ENCODE measurements at regions not wholly inside any gene's neighbourhood (a gene's known extent, or its start where the extent isn't known, plus 50 kb on each side); places are given as distances from the start of the nearest gene placed in this dataset.

GRCh38 chrX:22325096-22325495 lies 52.4 kb downstream of the CBLL2 start:
- no peak for DNase-seq
- no peak for ATAC-seq

DNA sequence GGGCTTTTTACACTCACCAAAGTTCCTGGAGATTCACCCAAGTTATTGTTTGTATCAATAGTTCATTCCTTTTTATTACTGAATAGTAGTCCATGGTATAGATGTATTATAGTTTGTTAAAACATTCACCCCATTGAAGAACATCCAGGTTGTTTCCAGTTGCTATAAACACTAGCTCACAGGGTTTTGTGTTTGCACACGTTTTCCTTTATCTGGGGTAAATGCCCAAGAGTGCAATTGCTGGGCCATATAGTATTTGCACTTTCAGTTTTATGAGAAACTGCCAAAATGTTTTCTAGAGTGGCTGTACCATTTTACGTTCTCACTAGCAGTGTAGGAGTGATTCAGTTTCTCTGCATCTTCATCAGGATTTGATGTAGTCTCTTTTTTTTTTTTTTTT lies 57.1 kb downstream of the CBLL2 start:
- no peak for DNase-seq
- no peak for ATAC-seq

DNA sequence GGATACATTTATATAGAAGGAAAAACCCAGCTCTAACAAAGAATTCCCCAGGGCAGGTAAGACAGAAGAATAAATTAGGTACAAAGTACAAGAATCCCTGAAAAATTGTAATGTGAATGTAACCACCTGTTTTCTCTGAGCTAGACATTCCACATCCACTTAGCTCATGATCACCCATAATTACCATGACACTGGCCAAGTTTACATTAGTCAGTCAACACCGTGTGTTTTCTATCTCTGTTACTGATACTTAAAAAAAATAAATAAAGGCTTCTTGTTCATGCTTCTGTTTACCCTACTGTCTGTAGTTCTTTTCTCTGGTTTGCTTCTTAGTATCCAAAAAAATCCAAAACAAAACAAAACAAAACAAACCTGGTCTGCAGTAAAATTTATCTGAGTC lies 66.0 kb downstream of the CBLL2 start:
- no peak for DNase-seq
- no peak for ATAC-seq

GRCh38 chrX:22339459-22339858 lies 66.7 kb downstream of the CBLL2 start:
- DNase-seq (no peak), ATAC-seq (no peak)

GRCh38 chrX:22340022-22340616 lies 67.4 kb downstream of the CBLL2 start:
- ATAC-seq (no peak), DNase-seq (no peak)

GRCh38 chrX:22343192-22343591 lies 70.5 kb downstream of the CBLL2 start:
- ATAC-seq (no peak), DNase-seq (no peak)

DNA sequence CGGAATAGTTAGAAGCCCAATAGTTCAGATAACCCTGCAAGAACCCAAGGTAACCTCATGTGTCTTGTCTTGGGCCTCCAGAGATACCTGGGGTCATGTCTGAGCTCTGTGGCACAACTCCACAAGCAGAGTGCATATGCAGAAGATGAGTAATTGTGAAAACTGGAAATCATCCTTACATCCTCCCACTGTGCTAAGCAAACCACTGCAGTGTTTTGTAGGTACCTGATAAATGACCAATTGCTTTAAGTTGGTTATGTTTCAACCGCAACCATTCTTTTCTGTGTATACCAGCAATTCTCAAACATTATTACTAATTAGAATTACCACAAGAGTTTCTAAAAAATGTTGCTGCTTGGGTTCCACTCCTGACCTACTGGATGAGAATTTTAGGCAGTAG lies 73.2 kb downstream of the CBLL2 start:
- DNase-seq = no peak
- no peak for ATAC-seq

- DNase-seq = no peak
- no peak for ATAC-seq
These were observed 74.8 kb downstream of the CBLL2 start for GRCh38 chrX:22347491-22347890.

GRCh38 chrX:22349116-22349515 lies 76.4 kb downstream of the CBLL2 start:
- no peak for ATAC-seq
- no peak for DNase-seq

DNA sequence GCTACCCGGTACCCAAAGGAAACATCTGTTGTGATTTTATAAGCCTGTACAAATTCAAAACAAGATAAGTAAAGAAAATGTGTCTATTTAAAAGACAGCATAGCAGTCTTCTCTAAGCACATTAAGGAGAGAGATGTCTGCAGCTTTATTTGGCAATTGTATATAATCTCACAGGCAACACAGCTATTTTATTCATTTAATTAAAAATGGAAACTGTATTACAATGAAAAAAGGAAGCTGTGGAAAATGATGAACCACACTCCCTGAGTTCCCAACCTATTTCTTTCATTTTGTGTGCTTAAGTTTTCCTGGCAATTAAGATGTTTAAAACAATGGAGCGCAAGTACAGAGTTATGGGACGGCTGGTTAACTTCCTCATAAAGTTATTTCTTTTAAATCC lies 78.4 kb downstream of the CBLL2 start:
- ATAC-seq (no peak), DNase-seq (no peak)

- no peak for ATAC-seq
- DNase-seq = no peak
These were observed 79.3 kb downstream of the CBLL2 start for GRCh38 chrX:22351966-22352365.

- no peak for ATAC-seq
- no peak for DNase-seq
These were observed 84.9 kb downstream of the CBLL2 start for GRCh38 chrX:22357621-22358020.

DNA sequence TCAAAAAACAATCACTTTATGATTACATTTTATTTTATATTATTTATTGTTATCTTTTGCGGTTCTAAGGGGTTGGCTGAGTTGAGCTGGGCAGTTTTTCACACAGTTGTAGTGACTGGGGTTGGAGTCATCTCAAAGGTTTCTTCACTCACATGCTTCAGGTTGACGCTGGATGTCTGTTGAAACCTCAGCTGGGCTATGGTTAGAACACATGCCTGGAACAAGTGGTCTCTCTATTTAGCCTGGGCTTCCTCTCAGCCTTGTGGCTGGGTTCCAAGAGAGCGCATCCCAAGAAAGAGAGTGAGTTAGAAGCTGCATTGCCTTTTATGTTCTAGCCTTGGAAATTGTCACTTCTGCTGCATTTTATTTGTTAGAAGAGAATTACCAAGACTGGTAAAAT lies 87.4 kb downstream of the CBLL2 start:
- DNase-seq = no peak
- no peak for ATAC-seq

GRCh38 chrX:22365460-22365859 lies 92.7 kb downstream of the CBLL2 start:
- ATAC-seq = no peak
- no peak for DNase-seq

GRCh38 chrX:22366166-22366702 lies 93.5 kb downstream of the CBLL2 start:
- ATAC-seq (no peak), DNase-seq (no peak)

DNA sequence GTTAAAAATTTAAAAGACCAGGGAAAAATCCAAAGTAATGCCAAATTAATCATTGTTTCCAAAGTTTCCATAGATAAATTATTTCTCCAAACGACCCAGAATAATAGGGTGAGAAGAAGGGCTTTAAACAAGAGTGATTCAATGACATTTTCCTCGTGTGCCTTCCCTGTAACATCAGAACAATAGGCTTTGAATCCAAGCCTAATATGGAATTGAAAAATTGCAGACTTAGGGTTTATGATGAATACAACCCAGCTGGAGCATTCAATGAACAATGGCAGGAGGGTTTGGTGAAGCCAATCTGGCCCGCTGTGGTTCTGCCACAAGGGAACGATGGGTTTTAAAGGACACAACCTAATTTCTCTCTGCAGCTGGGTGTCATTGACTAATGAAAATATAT lies 94.2 kb downstream of the CBLL2 start:
- ATAC-seq = no peak

GRCh38 chrX:22373094-22373493 lies 100.4 kb downstream of the CBLL2 start:
- ATAC-seq = no peak

More for the DNA sequence above, 94.2 kb downstream of the CBLL2 start:
- no peak for DNase-seq

GRCh38 chrX:22373766-22374165 lies 101.1 kb downstream of the CBLL2 start:
- no peak for ATAC-seq
- no peak for DNase-seq

More at GRCh38 chrX:22373094-22373493, 100.4 kb downstream of the CBLL2 start:
- DNase-seq = no peak

DNA sequence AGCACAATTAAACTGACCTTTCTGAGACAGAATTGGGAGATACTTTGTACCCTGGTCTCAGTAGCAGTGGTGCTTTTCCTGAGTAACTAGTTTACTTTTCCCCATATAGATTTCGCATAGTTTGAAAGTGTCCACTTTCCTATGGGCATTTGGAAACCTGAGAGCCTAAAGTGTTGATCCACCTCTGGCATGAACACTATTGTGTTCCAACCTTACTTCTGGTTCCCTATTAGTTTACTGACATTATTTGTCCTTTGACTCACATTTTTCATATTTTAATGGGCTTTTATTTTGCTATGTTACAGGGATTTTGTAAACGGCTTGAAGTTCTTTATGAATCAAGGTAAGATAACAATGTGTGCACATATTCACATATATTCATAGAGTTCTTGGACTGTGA lies 103.7 kb downstream of the CBLL2 start:
- no peak for ATAC-seq
- DNase-seq = no peak

- ATAC-seq = no peak
- no peak for DNase-seq
These were observed 105.6 kb downstream of the CBLL2 start for GRCh38 chrX:22378296-22378695.

GRCh38 chrX:22383988-22384387 lies 111.3 kb downstream of the CBLL2 start:
- ATAC-seq = no peak

DNA sequence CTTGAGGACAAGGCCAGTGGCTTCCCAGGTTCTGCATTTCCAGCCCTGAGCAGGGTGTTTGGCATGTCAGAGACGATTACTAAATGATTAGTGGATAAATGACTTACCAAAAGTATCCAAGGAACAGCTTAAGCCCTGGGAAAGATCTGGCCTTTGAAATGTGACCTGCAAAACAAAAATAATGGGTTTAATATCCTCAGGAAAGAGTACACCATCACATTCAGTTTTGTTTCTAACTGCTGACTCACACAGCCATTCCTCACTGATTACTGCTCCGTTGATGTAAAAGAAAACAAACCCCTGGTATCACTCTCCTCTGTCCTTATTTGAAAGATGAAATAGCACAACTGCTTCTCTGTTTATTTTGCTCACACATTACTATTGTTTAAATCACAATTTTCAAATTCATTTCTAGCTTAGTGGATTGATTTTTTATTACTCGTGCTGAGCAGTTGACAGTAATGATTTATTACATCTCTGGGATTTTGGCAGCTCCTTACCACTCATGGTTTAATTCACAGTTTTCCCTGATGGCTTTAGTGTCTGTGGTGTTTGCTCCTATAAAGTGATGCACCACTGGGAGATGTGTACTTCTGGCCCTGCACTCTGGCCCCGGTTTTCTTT lies 117.0 kb downstream of the CBLL2 start:
- ATAC-seq (no peak), DNase-seq (no peak)

More at GRCh38 chrX:22383988-22384387, 111.3 kb downstream of the CBLL2 start:
- DNase-seq = no peak

DNA sequence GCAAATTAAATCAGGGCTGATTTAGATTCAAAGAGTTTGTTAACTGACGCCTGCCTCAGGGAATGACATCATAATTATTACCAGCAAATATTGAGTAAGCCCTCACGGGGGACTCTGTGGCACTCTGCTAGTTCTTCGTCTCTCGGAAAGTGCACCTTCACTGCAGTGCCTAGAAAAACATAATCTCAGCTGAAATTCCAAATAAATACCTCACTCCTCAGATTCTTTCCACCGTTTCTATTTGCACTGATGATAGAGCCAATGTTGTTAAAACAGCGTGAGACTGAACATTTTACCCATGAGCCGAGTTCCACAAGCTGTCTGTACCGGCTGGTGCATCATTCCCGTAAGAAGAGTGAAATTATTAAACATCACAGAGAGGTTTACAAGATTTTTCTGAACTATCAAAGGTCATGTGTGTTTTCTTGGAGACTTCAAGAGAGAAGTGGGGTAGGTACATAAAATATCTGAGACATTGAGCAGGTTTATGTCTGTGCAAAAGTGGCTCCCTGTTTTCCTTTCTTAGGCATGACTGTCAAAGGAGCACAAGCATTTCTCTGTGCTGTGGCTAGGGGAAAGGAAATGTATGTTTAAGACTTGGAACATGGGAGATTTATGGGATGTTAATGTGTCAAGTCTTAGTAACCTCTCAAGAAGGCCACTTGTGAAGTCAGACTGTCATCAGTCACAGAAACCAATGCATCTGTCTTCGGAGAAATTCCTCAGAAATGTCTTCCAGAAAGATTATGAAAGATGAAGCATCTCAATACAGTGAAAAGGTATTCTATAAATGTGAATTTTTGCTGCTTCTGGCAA lies 119.6 kb downstream of the CBLL2 start:
- no peak for DNase-seq
- no peak for ATAC-seq

All from stimulated activated naive CD8-positive, alpha-beta T cell treated with anti-CD3 and anti-CD28 coated beads, Interleukin-15, Interleukin-2, amounts not matched to agents 100 U/mL and 50 U/mL, for 24 hours (primary cell).